Lower lobe of right lung (tissue), 2 donors: ENCODE measurements at regions not wholly inside any gene's neighbourhood (a gene's known extent, or its start where the extent isn't known, plus 50 kb on each side); places are given as distances from the start of the nearest gene placed in this dataset.

Source experiments
- ATAC-seq, 2 donors: fragments of 200-7000 bp; cut with Tn5 transposase; one replicate each; pipeline ENCODE4 v1.9.1; 2020 to 2022; ENCODE audit warnings: mild to moderate bottlenecking in 2 of 2, moderate library complexity in 2 of 2
- DNase-seq: peaks from one replicate; pipeline ENCODE4 v3.0.0-alpha.2; 2020
- H3K27ac ChIP-seq: fragments of 200-600 bp; one replicate; pipeline ENCODE4 v1.8.0; 2022
- H3K27me3 ChIP-seq: fragments of 200-600 bp; one replicate; pipeline ENCODE4 v1.8.0; 2022; ENCODE audit warnings: low read depth
- H3K36me3 ChIP-seq: fragments of 200-600 bp; one replicate; pipeline ENCODE4 v1.8.0; 2022; ENCODE audit warnings: mild to moderate bottlenecking
- H3K4me1 ChIP-seq: fragments of 200-600 bp; one replicate; pipeline ENCODE4 v1.8.0; 2022
- H3K4me3 ChIP-seq: fragments of 200-600 bp; one replicate; pipeline ENCODE4 v1.8.0; 2022; ENCODE audit warnings: mild to moderate bottlenecking
- H3K9me3 ChIP-seq: fragments of 200-600 bp; one replicate; pipeline ENCODE4 v1.8.0; 2022
- intact Hi-C: fragments of 100-400 bp; cut with DNase I; formaldehyde crosslinking; loops from one replicate; pipeline ENCODE4 v1.11.0; 2022
- TF ChIP-seq, protein P1 (sequence below): fragments of 200-600 bp; IDR thresholded peaks from one replicate; pipeline ENCODE4 v1.8.0; 2022; ENCODE audit warnings: antibody characterized with exemption, mild to moderate bottlenecking
- donor health status: DM: no; HTN: yes; CAD: no; lungs with severe emphysema.

DNA sequence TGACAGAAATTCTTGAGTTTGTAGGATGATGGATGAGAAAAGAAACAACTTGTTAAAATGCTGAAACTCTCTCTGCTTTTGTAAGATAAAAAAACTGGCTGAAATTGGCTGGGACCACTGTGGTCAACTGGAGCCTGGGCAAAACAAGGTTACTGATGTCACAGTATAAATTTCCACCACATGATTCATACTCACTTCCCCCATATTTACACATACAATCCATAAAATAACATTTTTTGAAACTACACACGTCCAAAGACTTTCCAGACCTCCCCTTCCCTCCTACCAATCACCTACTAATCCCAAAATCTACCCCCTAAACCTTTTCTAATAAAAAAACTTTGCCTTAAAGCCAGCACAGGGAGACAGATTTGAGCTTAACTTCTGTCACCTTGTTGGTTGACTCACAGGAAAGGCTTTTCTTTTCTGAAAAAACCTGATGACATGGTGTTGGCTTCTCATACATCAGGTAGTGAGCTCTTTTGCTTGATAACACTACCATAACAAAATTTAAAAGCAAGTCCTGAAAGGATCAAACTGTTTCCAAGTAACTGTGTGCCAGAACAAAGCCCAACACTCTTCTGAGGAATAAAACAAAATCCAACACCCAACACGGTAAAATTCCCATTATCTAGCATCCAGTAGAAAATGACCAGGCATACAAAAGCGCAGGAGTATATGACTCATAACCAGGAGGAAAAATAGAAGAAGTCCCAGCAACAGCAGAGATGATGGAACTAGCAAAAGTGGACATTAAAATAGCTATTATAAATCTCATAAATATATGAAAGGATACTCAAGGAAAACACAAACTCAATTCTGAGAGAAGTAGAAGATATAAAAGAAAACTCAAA, 87.3 kb upstream of the SNRK start:
- no peak for DNase-seq
- no peaks in the 10 kb centered on the region for H3K27me3 ChIP-seq
- H3K4me1 ChIP-seq = peaks cover 8% of the 10 kb centered on the region
- no peak overlapping the region for H3K4me3 ChIP-seq
- no peaks in the 10 kb centered on the region for H3K36me3 ChIP-seq
- intact Hi-C loops = no loop called here
- ATAC-seq = no peak
- no peaks in the 10 kb centered on the region for H3K9me3 ChIP-seq
- TF ChIP-seq, protein P1, sequence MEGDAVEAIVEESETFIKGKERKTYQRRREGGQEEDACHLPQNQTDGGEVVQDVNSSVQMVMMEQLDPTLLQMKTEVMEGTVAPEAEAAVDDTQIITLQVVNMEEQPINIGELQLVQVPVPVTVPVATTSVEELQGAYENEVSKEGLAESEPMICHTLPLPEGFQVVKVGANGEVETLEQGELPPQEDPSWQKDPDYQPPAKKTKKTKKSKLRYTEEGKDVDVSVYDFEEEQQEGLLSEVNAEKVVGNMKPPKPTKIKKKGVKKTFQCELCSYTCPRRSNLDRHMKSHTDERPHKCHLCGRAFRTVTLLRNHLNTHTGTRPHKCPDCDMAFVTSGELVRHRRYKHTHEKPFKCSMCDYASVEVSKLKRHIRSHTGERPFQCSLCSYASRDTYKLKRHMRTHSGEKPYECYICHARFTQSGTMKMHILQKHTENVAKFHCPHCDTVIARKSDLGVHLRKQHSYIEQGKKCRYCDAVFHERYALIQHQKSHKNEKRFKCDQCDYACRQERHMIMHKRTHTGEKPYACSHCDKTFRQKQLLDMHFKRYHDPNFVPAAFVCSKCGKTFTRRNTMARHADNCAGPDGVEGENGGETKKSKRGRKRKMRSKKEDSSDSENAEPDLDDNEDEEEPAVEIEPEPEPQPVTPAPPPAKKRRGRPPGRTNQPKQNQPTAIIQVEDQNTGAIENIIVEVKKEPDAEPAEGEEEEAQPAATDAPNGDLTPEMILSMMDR = no peak
- no peak overlapping the region for H3K27ac ChIP-seq

DNA sequence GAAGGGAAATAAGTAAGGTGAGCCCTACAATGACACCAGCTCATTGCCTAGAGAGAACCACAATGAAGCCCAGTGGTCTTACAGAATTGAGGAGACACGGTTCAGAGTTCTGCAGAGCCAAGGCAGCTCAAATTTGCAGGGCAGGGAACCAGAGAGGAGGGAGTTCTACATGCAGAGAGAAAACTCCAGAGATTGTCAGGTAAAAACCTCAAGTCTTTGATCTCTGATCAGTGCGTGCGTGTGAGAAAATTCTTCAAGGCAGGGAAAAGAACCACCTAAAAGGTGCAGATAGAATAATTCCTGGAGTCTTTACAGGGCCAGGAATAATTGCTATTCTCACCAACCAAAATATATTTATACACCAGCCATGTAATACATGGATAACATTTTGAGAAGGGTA, 88.0 kb upstream of the SNRK start:
- ATAC-seq = no peak
- Histone ChIP-seq H3K4me1 (peaks cover 8% of the 10 kb centered on the region), H3K36me3 (no peaks in the 10 kb centered on the region), H3K9me3 (no peaks in the 10 kb centered on the region), H3K27me3 (no peaks in the 10 kb centered on the region), H3K4me3 (no peak overlapping the region), H3K27ac (no peak overlapping the region)
- no peak for DNase-seq
- intact Hi-C loops = no loop called here
- TF ChIP-seq, protein P1 = no peak

DNA sequence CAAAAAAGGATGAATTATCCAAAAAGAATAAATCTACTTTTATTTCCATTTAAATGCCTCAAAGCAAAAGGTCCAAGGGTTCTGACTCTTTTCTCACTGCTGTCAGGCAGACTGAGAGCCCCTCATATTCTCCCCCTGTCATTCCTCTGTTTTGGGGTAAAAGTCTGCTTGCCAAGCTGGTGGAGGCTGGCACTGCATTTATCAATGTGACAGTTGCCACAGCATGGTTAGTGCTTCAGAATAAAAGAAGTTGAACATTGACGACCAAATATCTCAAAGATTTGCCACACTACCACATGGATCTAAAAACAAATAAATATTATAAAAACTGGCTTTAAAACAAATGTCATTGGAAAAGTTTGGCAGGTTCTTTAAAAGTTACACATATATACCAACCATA, 89.2 kb upstream of the SNRK start:
- intact Hi-C loops = no loop called here

DNA sequence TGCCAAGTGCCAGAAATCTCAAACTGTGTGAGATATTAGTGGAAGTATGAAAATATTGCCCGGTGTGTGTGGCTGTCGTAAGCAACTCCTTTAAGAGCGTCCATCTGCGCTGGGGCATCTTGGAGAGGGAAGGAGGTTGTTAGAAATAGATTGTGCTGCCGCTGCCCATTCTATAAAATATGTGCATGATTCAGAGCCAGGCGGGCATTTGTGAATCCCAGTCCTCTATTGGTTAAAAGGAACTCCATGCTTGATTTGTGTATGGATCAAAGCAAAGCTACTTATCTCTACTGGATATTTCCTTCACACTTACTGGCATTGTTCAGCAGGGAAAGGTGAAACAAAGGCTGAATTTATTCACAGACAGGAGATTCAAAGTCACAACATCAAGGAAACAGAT, 89.6 kb upstream of the SNRK start:
- intact Hi-C loops = no loop called here
- Histone ChIP-seq H3K4me3 (no peak overlapping the region), H3K27me3 (no peaks in the 10 kb centered on the region), H3K9me3 (no peaks in the 10 kb centered on the region), H3K27ac (no peak overlapping the region), H3K36me3 (no peaks in the 10 kb centered on the region), H3K4me1 (peaks cover 8% of the 10 kb centered on the region)
- TF ChIP-seq, protein P1 = no peak
- DNase-seq (no peak), ATAC-seq (no peak)

More for the DNA sequence above, 89.2 kb upstream of the SNRK start:
- Histone ChIP-seq H3K9me3 (no peaks in the 10 kb centered on the region), H3K27ac (no peak overlapping the region), H3K4me3 (no peak overlapping the region), H3K36me3 (no peaks in the 10 kb centered on the region), H3K27me3 (no peaks in the 10 kb centered on the region), H3K4me1 (peaks cover 8% of the 10 kb centered on the region)
- DNase-seq = no peak
- no peak for ATAC-seq
- TF ChIP-seq, protein P1 = no peak

DNA sequence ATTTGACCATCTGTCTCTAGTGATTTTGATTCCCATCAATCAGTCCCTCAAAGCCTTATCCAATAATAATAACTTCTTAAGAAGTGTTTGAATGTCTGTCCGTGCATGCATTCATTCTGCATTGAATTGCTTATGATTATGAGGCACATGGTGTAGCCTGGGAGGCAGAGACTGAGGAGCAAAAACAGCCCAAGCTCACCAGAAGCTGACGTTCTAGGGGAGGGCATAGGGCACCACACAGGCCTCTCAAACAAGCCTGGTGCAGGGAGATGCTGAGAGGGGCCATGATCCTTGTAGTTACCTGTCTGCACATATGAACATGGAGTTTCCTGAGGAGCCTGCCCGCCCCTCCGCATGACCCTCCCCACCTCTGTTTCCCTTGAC, 89.2 kb upstream of the POMGNT2 start:
- intact Hi-C loops = no loop called here

More for the DNA sequence above, 89.2 kb upstream of the POMGNT2 start:
- no peaks in the 10 kb centered on the region for H3K36me3 ChIP-seq
- peaks cover 8% of the 10 kb centered on the region for H3K4me1 ChIP-seq
- no peak for DNase-seq
- H3K27me3 ChIP-seq = no peaks in the 10 kb centered on the region
- TF ChIP-seq, protein P1 = no peak
- ATAC-seq = no peak
- H3K27ac ChIP-seq = peak overlapping the region; percentile 61
- no peaks in the 10 kb centered on the region for H3K9me3 ChIP-seq
- no peak overlapping the region for H3K4me3 ChIP-seq
